ENCODE measurements at regions not wholly inside any gene's neighbourhood (a gene's known extent, or its start where the extent isn't known, plus 50 kb on each side); places are given as distances from the start of the nearest gene placed in this dataset.

DNA sequence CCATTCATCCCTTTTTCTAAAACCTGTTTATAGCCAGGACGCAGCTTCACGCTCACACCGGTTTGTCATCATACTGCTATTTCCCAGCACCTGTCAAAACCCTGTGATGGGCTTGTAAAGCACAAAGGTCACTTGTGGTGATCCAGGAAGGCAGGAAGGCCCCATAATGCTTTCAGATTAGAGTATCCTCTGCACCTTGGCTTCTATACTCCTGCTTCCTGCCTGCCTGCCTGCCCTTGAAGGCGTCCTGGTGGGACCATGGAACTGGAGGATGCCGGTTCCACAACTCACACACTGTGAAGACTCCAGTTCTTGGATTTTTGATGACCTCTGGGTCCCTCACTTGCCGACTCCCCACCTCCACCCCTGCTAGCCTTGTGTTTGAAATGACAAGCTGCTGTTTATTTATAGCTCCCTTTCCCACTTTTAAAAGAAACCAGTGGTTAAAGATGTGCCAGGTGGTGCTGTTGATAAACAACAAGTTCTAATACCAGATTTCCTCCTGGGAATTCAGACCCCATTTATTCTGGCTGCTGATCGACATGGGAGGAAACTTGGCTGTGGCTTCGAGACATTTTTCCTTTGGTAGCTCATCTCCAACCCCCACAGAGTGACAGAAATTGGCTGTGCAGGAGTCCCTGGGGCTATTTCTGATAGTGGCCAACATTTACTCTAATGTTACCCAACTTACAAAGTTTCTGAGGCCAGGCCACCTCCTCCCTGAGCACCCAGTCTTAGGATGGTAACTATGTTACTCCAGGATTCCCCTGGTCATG is 211.5 kb downstream of the KDR start:
- TF ChIP-seq EZH2 (IDR thresholded peaks at IDR 0.05; ENCODE audit: borderline replicate concordance, insufficient read depth, low read depth, low read length, poor library complexity, severe bottlenecking) = no peak
- TF ChIP-seq, protein P1, sequence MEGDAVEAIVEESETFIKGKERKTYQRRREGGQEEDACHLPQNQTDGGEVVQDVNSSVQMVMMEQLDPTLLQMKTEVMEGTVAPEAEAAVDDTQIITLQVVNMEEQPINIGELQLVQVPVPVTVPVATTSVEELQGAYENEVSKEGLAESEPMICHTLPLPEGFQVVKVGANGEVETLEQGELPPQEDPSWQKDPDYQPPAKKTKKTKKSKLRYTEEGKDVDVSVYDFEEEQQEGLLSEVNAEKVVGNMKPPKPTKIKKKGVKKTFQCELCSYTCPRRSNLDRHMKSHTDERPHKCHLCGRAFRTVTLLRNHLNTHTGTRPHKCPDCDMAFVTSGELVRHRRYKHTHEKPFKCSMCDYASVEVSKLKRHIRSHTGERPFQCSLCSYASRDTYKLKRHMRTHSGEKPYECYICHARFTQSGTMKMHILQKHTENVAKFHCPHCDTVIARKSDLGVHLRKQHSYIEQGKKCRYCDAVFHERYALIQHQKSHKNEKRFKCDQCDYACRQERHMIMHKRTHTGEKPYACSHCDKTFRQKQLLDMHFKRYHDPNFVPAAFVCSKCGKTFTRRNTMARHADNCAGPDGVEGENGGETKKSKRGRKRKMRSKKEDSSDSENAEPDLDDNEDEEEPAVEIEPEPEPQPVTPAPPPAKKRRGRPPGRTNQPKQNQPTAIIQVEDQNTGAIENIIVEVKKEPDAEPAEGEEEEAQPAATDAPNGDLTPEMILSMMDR (IDR thresholded peaks at IDR 0.05) = no peak
- POLR2A ChIA-PET = no interaction called here
- H3K36me3 ChIP-seq (replicated peaks in 1 of 2; ENCODE audit: control extremely low read depth in 1 of 2, control insufficient read depth in 1 of 2, extremely low read depth in 1 of 2, insufficient read depth in 2 of 2, low read length in 1 of 2) = no peaks in the 10 kb centered on the region
- H4K20me1 ChIP-seq (ENCODE audit: control insufficient read depth, insufficient read depth, low read length, poor library complexity, severe bottlenecking) = no peaks in the 10 kb centered on the region
- no peak overlapping the region for H3K9ac ChIP-seq (ENCODE audit: low read length)
- no peak overlapping the region for H3K27ac Mint-ChIP-seq
- intact Hi-C loops (cut with micrococcal nuclease) = no loop called here
- no peak overlapping the region for H3K4me3 Mint-ChIP-seq
- no peaks in the 10 kb centered on the region for H3K27me3 ChIP-seq (replicated peaks in 1 of 4; ENCODE audit: control extremely low read depth in 1 of 4, control insufficient read depth in 3 of 4, insufficient read depth in 4 of 4, low read length in 3 of 4)
- H3K27me3 Mint-ChIP-seq = no peaks in the 10 kb centered on the region
- H3K79me2 ChIP-seq (ENCODE audit: control insufficient read depth, insufficient read depth, low read length) = no peaks in the 10 kb centered on the region
- CTCF ChIA-PET = no interaction called here
- H2AFZ ChIP-seq (ENCODE audit: insufficient read depth, low read depth, low read length, poor library complexity, severe bottlenecking) = no peak overlapping the region
- H3K4me2 ChIP-seq (replicated peaks; ENCODE audit: low read depth, low read length, poor library complexity, severe bottlenecking) = no peak overlapping the region
- 55% methylated on average over 6 of the region's 8 CpGs for WGBS (ENCODE audit: insufficient coverage)
- H3K27ac ChIP-seq (ENCODE audit: low read length in 2 of 2) = no peak overlapping the region
- ATAC-seq (ENCODE audit: low read depth) = no peak
- peaks cover 10% of the 10 kb centered on the region in 2 donors for H3K4me1 ChIP-seq (ENCODE audit: control insufficient read depth in 2 of 2, insufficient read depth in 2 of 2, low read length in 2 of 2)
- H3K4me1 Mint-ChIP-seq = peaks cover 13% of the 10 kb centered on the region
- no peak overlapping the region for H3K4me3 ChIP-seq (ENCODE audit: control extremely low read depth in 1 of 5, extremely low read depth in 1 of 5, insufficient read depth in 1 of 5, low read depth in 2 of 5, low read length in 4 of 5)
- no peaks in the 10 kb centered on the region for H3K9me3 ChIP-seq (ENCODE audit: control extremely low read depth in 1 of 3, control insufficient read depth in 2 of 3, insufficient read depth in 1 of 3, low read length in 2 of 3)
- no peaks in the 10 kb centered on the region for H3K9me3 Mint-ChIP-seq (ENCODE audit: insufficient read depth)
- DNase-seq = no peak

DNA sequence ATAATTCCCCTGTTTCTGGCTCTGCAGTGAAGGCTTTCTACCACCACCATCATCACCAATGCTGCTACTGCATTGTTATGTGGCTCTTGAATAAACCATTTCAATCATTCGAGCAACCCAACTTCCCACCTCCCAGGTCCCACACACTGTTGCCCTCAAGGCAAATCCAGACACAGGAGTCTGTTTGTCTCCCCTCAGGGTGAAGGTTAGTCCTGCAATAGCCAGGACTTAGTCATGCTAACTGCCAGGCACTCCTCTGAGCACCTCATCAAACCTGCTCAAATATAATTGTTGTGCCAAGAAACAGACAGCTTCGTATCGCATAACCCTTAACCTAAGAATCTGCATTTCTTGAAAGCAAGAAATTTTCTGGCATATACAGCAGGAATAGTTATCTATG is 213.2 kb downstream of the KDR start:
- TF ChIP-seq, protein P1 (IDR thresholded peaks at IDR 0.05) = no peak
- no peak for TF ChIP-seq EZH2 (IDR thresholded peaks at IDR 0.05; ENCODE audit: borderline replicate concordance, insufficient read depth, low read depth, low read length, poor library complexity, severe bottlenecking)
- Mint-ChIP-seq H3K4me3 (no peak overlapping the region), H3K9me3 (ENCODE audit: insufficient read depth) (no peaks in the 10 kb centered on the region), H3K27ac (no peak overlapping the region), H3K4me1 (peaks cover 15% of the 10 kb centered on the region), H3K27me3 (no peaks in the 10 kb centered on the region)
- Histone ChIP-seq H4K20me1 (ENCODE audit: control insufficient read depth, insufficient read depth, low read length, poor library complexity, severe bottlenecking) (no peaks in the 10 kb centered on the region), H3K27ac (ENCODE audit: low read length in 2 of 2) (no peak overlapping the region), H3K9me3 (ENCODE audit: control extremely low read depth in 1 of 3, control insufficient read depth in 2 of 3, insufficient read depth in 1 of 3, low read length in 2 of 3) (peaks cover 0 to 3% (median 0%) of the 10 kb centered on the region in 3 donors), H3K79me2 (ENCODE audit: control insufficient read depth, insufficient read depth, low read length) (no peaks in the 10 kb centered on the region), H3K4me3 (ENCODE audit: control extremely low read depth in 1 of 5, extremely low read depth in 1 of 5, insufficient read depth in 1 of 5, low read depth in 2 of 5, low read length in 4 of 5) (no peak overlapping the region), H2AFZ (ENCODE audit: insufficient read depth, low read depth, low read length, poor library complexity, severe bottlenecking) (no peak overlapping the region), H3K4me1 (ENCODE audit: control insufficient read depth in 2 of 2, insufficient read depth in 2 of 2, low read length in 2 of 2) (peaks cover 10% of the 10 kb centered on the region in 2 donors), H3K27me3 (replicated peaks in 1 of 4; ENCODE audit: control extremely low read depth in 1 of 4, control insufficient read depth in 3 of 4, insufficient read depth in 4 of 4, low read length in 3 of 4) (no peaks in the 10 kb centered on the region), H3K4me2 (replicated peaks; ENCODE audit: low read depth, low read length, poor library complexity, severe bottlenecking) (no peak overlapping the region), H3K36me3 (replicated peaks in 1 of 2; ENCODE audit: control extremely low read depth in 1 of 2, control insufficient read depth in 1 of 2, extremely low read depth in 1 of 2, insufficient read depth in 2 of 2, low read length in 1 of 2) (no peaks in the 10 kb centered on the region), H3K9ac (ENCODE audit: low read length) (no peak overlapping the region)
- no peak for ATAC-seq (ENCODE audit: low read depth)
- CTCF ChIA-PET = no interaction called here
- 100% methylated on average over 1 of the region's 3 CpGs for WGBS (ENCODE audit: insufficient coverage)
- intact Hi-C loops (cut with micrococcal nuclease) = no loop called here
- POLR2A ChIA-PET = no interaction called here
- no peak for DNase-seq

Data from B cell (primary cell).